Suppressor macrophage treated with lipopolysaccharide for 1 hour (primary cell): ENCODE measurements at regions not wholly inside any gene's neighbourhood (a gene's known extent, or its start where the extent isn't known, plus 50 kb on each side); places are given as distances from the start of the nearest gene placed in this dataset.
A peak's percentile ranks its signal among the peaks of the same experiment; 100 is the strongest.

ENCODE experiments used
- DNase-seq, 3 donors: peaks; one replicate each; pipeline ENCODE4 v3.0.0-alpha.2; 2020 to 2022

- no peak for DNase-seq
Measured at GRCh38 chr3:59443618-59444293, 393.9 kb upstream of the CFAP20DC start.

- DNase-seq = no peak
Measured at GRCh38 chr3:59442046-59442445, 392.2 kb upstream of the CFAP20DC start.

DNA sequence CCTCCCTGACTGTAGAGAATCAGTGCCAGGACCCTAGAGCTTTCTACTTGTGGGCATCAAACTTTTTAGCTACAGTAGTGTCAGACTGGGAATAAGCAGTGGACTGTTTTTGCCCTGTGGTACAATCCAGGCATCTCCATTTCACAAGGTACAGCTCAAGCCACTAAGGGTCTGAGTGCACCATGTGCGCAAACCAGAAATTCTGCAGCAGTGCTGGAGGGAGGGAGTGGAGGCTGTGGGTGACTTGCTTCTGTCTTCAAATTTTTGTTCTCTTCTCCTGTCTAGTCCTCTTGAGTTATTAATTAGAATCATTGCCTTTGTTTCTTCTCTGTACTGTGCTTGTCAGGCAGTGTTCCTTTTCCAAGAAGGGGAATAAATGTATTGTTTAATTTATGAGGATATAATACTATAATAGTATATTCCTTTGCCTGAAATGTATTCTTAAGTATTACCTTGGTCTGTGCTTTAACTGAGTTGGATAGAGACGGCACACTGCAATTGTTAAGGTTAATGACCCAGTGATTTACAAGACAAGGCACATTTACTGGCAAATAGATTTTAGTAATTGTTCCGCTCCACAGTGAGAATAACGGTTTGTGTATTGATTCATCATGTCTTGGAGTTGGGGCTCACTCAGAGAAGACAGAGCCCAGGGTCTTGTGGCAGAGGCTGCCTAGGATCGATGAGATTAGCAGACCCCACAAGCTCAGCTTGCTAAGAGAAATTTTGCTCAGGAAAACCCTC, 390.6 kb upstream of the CFAP20DC start:
- DNase-seq = no peak

- no peak for DNase-seq
Measured at GRCh38 chr3:59438492-59438891, 388.7 kb upstream of the CFAP20DC start.

- DNase-seq = no peak
Measured at GRCh38 chr3:59436164-59436958, 386.5 kb upstream of the CFAP20DC start.

DNA sequence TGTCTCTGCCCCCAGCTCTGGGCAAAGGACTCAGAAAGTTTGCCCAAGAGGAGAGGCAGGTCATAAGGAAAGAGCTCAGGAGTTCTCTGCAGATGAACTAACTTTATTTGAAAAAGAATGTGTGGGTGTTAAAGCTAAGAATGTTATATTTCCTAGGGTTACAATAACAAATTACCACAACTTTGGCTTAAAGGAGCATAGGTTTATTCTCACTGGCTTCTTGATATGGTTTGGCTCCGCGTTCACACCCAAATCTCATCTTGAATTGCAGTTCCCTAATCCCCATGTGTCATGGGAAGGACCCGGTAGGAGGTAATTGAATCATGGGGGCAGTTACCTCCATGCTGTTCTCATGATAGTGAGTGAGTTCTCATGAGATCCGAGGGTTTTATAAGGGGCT, 383.7 kb upstream of the CFAP20DC start:
- peak in 2 of 3 donors; percentile 8 to 27 for DNase-seq

DNA sequence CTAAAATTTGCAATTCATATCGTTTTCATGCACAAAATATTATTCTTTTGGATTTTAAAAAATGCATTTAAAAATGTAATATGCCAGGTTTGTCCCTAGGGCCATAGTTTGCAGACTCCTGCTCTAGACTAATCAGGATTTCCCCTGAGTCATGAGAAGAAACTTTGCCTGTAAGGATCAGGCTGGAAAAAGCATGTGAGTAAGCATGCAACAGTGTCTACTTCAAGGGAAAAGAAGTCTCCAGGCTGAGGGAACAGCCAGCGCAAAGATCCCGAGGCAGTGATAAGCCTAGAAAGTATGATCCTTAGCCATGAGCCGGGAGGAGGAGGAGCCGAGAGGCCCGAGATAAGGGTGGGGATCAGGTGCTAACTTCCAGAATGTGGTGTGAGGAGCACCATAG, 382.8 kb upstream of the CFAP20DC start:
- DNase-seq = peak in 1 of 3 donors; percentile 14

DNA sequence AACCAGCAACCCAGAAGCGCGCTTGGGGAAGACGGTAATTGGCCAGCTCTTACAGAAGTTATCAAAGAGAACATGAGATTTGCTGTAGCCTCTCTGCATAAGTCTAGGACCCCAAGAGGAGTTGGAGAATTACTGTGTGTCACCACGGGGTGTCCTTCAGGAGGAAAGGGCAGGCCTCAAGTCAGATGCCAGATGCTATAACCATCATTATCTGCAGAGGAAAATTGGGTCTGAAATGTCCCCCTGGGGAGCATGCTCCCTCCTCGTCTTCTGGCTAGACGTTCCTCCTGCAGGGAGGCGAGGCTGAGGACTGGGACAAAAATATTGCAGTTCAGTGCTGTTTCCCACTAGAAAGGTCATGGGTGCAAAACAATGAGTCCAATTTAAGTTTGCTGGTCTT, 380.5 kb upstream of the CFAP20DC start:
- no peak for DNase-seq

- DNase-seq = no peak
Measured at GRCh38 chr3:59429198-59429597, 379.4 kb upstream of the CFAP20DC start.

- DNase-seq = peak; percentile 43 to 81 (median 75)
Measured at GRCh38 chr3:59426821-59427565, 377.2 kb upstream of the CFAP20DC start.

GRCh38 chr3:59425942-59426341, 376.1 kb upstream of the CFAP20DC start:
- DNase-seq = no peak

- DNase-seq = no peak
Measured at GRCh38 chr3:59425371-59425770, 375.5 kb upstream of the CFAP20DC start.

GRCh38 chr3:59424268-59425010, 374.6 kb upstream of the CFAP20DC start:
- DNase-seq = no peak

GRCh38 chr3:59423707-59424106, 373.9 kb upstream of the CFAP20DC start:
- no peak for DNase-seq

GRCh38 chr3:59422312-59422711, 372.5 kb upstream of the CFAP20DC start:
- peak in 2 of 3 donors; percentile 48 to 53 for DNase-seq

DNA sequence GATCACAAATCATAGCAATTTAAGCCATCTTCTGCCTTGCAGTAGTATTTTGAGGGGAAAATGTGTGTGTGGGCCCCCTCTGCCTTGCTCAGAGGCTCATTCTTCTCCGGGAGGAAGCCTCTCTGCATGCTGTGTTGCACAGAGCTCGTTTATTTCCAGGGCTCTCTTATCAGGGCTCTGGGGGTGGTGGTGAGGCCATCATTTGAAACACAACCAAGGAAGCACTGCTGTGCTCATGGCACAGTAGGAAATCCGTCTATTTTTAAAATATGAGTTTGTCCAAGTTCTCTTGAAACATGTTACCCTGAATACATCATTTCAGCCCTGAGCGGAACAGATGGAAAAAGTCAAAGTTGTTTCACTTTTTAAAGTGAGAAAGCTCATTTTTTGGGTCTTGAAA, 369.0 kb upstream of the CFAP20DC start:
- DNase-seq = no peak

DNA sequence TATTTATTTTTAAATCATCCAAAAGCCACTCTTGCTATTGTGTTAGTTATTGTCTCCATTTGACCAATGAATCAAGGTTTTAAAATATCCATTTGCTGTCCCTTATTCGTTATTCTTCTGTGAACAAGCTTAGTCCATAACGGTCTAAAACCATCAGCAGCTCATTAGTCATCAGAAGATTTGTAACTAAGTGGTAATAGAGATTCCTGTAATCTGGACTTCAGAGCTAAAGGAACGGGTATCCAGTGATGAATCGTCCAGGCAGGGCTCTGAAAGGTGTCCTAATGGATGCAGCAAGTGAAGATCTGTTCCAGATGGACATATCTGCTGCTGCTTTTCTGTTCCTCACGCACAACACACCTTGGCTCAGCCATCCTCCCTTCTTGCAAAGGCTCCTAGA, 362.7 kb upstream of the CFAP20DC start:
- DNase-seq = no peak

- DNase-seq = no peak
Measured at GRCh38 chr3:59411694-59412093, 361.9 kb upstream of the CFAP20DC start.

DNA sequence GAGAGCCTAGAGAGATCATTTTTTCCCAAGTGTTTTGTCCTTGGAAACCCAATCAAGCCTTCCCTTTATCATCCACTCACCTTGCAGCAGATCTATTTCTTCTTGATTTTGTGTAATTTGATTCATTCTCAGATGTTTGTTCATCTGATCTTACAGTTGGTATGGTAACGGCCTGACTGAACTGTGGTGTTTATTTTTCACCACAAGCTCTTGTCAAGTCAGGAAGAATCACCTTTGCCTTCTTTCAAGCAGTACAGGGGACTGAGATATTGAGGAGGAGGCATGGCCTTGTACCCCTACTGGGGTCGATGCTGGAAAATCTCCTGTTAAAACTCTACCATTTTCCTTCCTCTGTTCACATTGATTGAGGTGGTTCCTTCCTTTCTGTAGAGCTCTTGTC, 361.4 kb upstream of the CFAP20DC start:
- DNase-seq = no peak

GRCh38 chr3:59408047-59408624, 358.3 kb upstream of the CFAP20DC start:
- no peak for DNase-seq

DNA sequence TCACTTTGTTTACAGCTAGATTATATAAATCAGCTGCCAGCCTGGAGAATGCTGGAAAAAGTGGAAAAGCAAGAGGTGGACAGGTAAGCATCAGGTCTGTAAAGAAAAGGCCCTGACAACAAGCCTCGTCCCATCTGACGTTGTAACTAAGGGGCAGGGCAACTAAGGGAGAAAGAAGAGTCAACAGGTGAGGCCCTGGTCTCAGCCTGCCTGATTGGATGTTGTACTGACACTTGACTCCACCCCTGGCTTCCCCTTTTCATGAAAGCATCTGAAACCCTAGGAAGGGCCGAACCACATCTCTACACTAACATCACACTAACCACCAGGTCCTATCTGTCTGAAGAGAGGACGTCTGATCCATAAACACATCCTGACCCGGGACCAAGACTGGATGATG, 357.6 kb upstream of the CFAP20DC start:
- DNase-seq = no peak

- DNase-seq = no peak
Measured at GRCh38 chr3:59406943-59407342, 357.1 kb upstream of the CFAP20DC start.
